ENCODE measurements at regions not wholly inside any gene's neighbourhood (a gene's known extent, or its start where the extent isn't known, plus 50 kb on each side); places are given as distances from the start of the nearest gene placed in this dataset.

DNA sequence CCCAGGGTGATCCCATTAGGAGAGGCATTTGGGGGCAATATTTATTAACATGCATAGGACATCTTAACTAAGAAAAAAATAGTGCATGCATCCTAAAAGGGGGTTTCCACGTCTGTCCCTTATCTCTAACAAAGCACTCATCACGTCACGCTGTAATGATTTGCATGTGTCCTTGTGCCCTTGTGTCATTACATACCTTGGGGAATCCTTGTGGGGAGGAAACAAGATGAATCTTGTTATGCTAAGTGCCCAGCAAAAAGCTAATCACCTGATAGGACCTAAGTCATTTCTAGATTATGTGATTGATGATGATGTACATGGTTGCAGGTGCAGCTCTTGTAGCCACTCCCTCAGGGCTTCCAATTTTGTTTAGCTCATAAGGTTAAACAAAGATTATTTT lies 250.9 kb downstream of the FBXO15 start:
- Mint-ChIP-seq H3K9me3 (no peaks in the 10 kb centered on the region), H3K4me3 (no peak overlapping the region), H3K4me1 (no peaks in the 10 kb centered on the region), H3K27me3 (peaks cover 2 to 4% of the 10 kb centered on the region in 2 donors), H3K27ac (no peak overlapping the region), H3K36me3 (no peaks in the 10 kb centered on the region)
- Histone ChIP-seq H3K27ac (ENCODE audit: low read depth, low read length) (no peak overlapping the region), H3K4me1 (ENCODE audit: insufficient read depth, low read length) (no peaks in the 10 kb centered on the region), H3K4me3 (ENCODE audit: low read length in 2 of 2) (no peak overlapping the region), H3K9me3 (ENCODE audit: control insufficient read depth in 1 of 2, low read length in 2 of 2) (no peaks in the 10 kb centered on the region), H3K27me3 (ENCODE audit: insufficient read depth, low read length) (no peaks in the 10 kb centered on the region), H3K36me3 (ENCODE audit: insufficient read depth, low read length) (no peaks in the 10 kb centered on the region)
- POLR2A ChIA-PET (ENCODE audit: partially characterized antibody), result no interaction called here
- CTCF ChIA-PET (ENCODE audit: partially characterized antibody), result no interaction called here
- intact Hi-C loops (cut with micrococcal nuclease), result no loop called here
- no peak for DNase-seq

DNA sequence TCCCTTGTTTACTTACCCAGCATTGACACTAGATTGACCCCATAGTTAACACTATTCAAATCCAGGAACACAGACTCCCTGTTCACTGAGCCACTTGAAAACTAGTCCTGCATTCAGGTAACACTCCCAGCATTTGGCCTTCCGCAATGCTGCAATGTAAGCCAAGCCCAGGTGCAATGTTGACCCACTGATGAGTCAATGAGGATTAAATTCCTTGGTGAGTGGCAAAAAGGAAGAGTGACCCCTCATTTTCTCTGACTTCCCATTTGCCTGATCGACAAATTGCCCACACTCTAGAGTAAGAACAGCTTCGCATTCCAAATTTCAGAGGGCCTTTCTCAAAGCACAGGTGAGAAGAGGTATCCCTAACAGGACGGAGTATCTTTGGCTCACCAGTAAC lies 251.9 kb downstream of the FBXO15 start:
- peaks cover 1 to 3% of the 10 kb centered on the region in 2 donors for H3K27me3 Mint-ChIP-seq
- no peaks in the 10 kb centered on the region for H3K4me1 Mint-ChIP-seq
- no peak for DNase-seq
- Histone ChIP-seq H3K36me3 (ENCODE audit: insufficient read depth, low read length) (no peaks in the 10 kb centered on the region), H3K9me3 (ENCODE audit: control insufficient read depth in 1 of 2, low read length in 2 of 2) (no peaks in the 10 kb centered on the region), H3K4me1 (ENCODE audit: insufficient read depth, low read length) (no peaks in the 10 kb centered on the region), H3K27me3 (ENCODE audit: insufficient read depth, low read length) (no peaks in the 10 kb centered on the region), H3K4me3 (ENCODE audit: low read length in 2 of 2) (no peak overlapping the region), H3K27ac (ENCODE audit: low read depth, low read length) (no peak overlapping the region)
- H3K9me3 Mint-ChIP-seq, result no peaks in the 10 kb centered on the region
- ChIA-PET CTCF (ENCODE audit: partially characterized antibody) (no interaction called here), POLR2A (ENCODE audit: partially characterized antibody) (no interaction called here)
- no peak overlapping the region for H3K27ac Mint-ChIP-seq
- intact Hi-C loops (cut with micrococcal nuclease), result no loop called here
- no peaks in the 10 kb centered on the region for H3K36me3 Mint-ChIP-seq
- no peak overlapping the region for H3K4me3 Mint-ChIP-seq

- no peaks in the 10 kb centered on the region for H3K27me3 ChIP-seq (ENCODE audit: insufficient read depth, low read length)
- H3K4me3 Mint-ChIP-seq, result no peak overlapping the region
- H3K9me3 Mint-ChIP-seq, result no peaks in the 10 kb centered on the region
- H3K4me1 Mint-ChIP-seq, result no peaks in the 10 kb centered on the region
- intact Hi-C loops (cut with micrococcal nuclease), result no loop called here
- ChIA-PET CTCF (ENCODE audit: partially characterized antibody) (no interaction called here), POLR2A (ENCODE audit: partially characterized antibody) (no interaction called here)
- H3K27ac ChIP-seq (ENCODE audit: low read depth, low read length), result no peak overlapping the region
- H3K4me3 ChIP-seq (ENCODE audit: low read length in 2 of 2), result no peak overlapping the region
- H3K4me1 ChIP-seq (ENCODE audit: insufficient read depth, low read length), result no peaks in the 10 kb centered on the region
- no peaks in the 10 kb centered on the region for H3K9me3 ChIP-seq (ENCODE audit: control insufficient read depth in 1 of 2, low read length in 2 of 2)
- DNase-seq, result no peak
- no peak overlapping the region for H3K27ac Mint-ChIP-seq
- no peaks in the 10 kb centered on the region for H3K36me3 ChIP-seq (ENCODE audit: insufficient read depth, low read length)
- no peaks in the 10 kb centered on the region for H3K36me3 Mint-ChIP-seq
- H3K27me3 Mint-ChIP-seq, result peaks cover 0 to 3% of the 10 kb centered on the region in 2 donors
Observed at GRCh38 chr18:73893880-73894279, 253.8 kb downstream of the FBXO15 start.

- Mint-ChIP-seq H3K36me3 (no peaks in the 10 kb centered on the region), H3K4me3 (no peak overlapping the region), H3K9me3 (no peaks in the 10 kb centered on the region), H3K4me1 (no peaks in the 10 kb centered on the region), H3K27me3 (peaks cover 0 to 3% of the 10 kb centered on the region in 2 donors), H3K27ac (no peak overlapping the region)
- H3K4me3 ChIP-seq (ENCODE audit: low read length in 2 of 2), result no peak overlapping the region
- ChIA-PET POLR2A (ENCODE audit: partially characterized antibody) (no interaction called here), CTCF (ENCODE audit: partially characterized antibody) (no interaction called here)
- no peaks in the 10 kb centered on the region for H3K27me3 ChIP-seq (ENCODE audit: insufficient read depth, low read length)
- no peaks in the 10 kb centered on the region for H3K36me3 ChIP-seq (ENCODE audit: insufficient read depth, low read length)
- DNase-seq, result no peak
- H3K4me1 ChIP-seq (ENCODE audit: insufficient read depth, low read length), result no peaks in the 10 kb centered on the region
- intact Hi-C loops (cut with micrococcal nuclease), result no loop called here
- H3K9me3 ChIP-seq (ENCODE audit: control insufficient read depth in 1 of 2, low read length in 2 of 2), result no peaks in the 10 kb centered on the region
- no peak overlapping the region for H3K27ac ChIP-seq (ENCODE audit: low read depth, low read length)
Observed at GRCh38 chr18:73891572-73892421, 255.8 kb downstream of the FBXO15 start.

GRCh38 chr18:73888565-73888964 lies 259.1 kb downstream of the FBXO15 start:
- ChIA-PET POLR2A (ENCODE audit: partially characterized antibody) (no interaction called here), CTCF (ENCODE audit: partially characterized antibody) (no interaction called here)
- Mint-ChIP-seq H3K27me3 (peaks cover 3% of the 10 kb centered on the region in 2 donors), H3K4me3 (no peak overlapping the region), H3K9me3 (no peaks in the 10 kb centered on the region), H3K27ac (no peak overlapping the region), H3K4me1 (no peaks in the 10 kb centered on the region), H3K36me3 (no peaks in the 10 kb centered on the region)
- Histone ChIP-seq H3K4me3 (ENCODE audit: low read length in 2 of 2) (no peak overlapping the region), H3K27ac (ENCODE audit: low read depth, low read length) (no peak overlapping the region), H3K27me3 (ENCODE audit: insufficient read depth, low read length) (no peaks in the 10 kb centered on the region), H3K36me3 (ENCODE audit: insufficient read depth, low read length) (no peaks in the 10 kb centered on the region), H3K9me3 (ENCODE audit: control insufficient read depth in 1 of 2, low read length in 2 of 2) (no peaks in the 10 kb centered on the region), H3K4me1 (ENCODE audit: insufficient read depth, low read length) (no peaks in the 10 kb centered on the region)
- intact Hi-C loops (cut with micrococcal nuclease), result no loop called here
- DNase-seq, result no peak

DNA sequence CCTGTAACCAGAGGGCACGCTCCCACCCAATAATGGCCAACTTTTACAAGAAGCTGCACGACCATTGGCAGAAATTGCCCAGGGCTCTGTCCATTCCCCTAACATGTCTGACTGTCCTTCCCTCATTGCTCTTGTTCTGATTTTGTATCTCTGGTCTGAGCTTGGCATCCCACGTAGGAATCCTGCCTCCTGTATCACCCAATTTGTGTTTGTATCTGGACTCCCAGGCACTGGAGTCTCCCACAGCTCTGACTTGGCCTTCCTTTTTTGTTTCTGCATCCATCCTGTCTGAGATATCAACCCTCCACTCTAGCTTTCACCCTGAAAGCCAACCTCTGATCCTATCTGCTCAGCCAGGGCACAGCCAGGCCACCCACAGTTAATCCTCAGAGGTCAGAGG lies 259.8 kb downstream of the FBXO15 start:
- Histone ChIP-seq H3K4me1 (ENCODE audit: insufficient read depth, low read length) (no peaks in the 10 kb centered on the region), H3K9me3 (ENCODE audit: control insufficient read depth in 1 of 2, low read length in 2 of 2) (no peaks in the 10 kb centered on the region), H3K4me3 (ENCODE audit: low read length in 2 of 2) (no peak overlapping the region), H3K27me3 (ENCODE audit: insufficient read depth, low read length) (no peaks in the 10 kb centered on the region), H3K36me3 (ENCODE audit: insufficient read depth, low read length) (no peaks in the 10 kb centered on the region), H3K27ac (ENCODE audit: low read depth, low read length) (no peak overlapping the region)
- H3K4me1 Mint-ChIP-seq, result no peaks in the 10 kb centered on the region
- intact Hi-C loops (cut with micrococcal nuclease), result no loop called here
- POLR2A ChIA-PET (ENCODE audit: partially characterized antibody), result no interaction called here
- no peak for DNase-seq
- no peak overlapping the region for H3K27ac Mint-ChIP-seq
- CTCF ChIA-PET (ENCODE audit: partially characterized antibody), result no interaction called here
- H3K9me3 Mint-ChIP-seq, result no peaks in the 10 kb centered on the region
- H3K36me3 Mint-ChIP-seq, result no peaks in the 10 kb centered on the region
- no peak overlapping the region for H3K4me3 Mint-ChIP-seq
- H3K27me3 Mint-ChIP-seq, result peaks cover 3% of the 10 kb centered on the region in 2 donors

- H3K27ac Mint-ChIP-seq, result no peak overlapping the region
- intact Hi-C loops (cut with micrococcal nuclease), result no loop called here
- no peaks in the 10 kb centered on the region for H3K36me3 Mint-ChIP-seq
- no peak overlapping the region for H3K4me3 Mint-ChIP-seq
- ChIA-PET POLR2A (ENCODE audit: partially characterized antibody) (no interaction called here), CTCF (ENCODE audit: partially characterized antibody) (no interaction called here)
- Histone ChIP-seq H3K4me3 (ENCODE audit: low read length in 2 of 2) (no peak overlapping the region), H3K27me3 (ENCODE audit: insufficient read depth, low read length) (no peaks in the 10 kb centered on the region), H3K4me1 (ENCODE audit: insufficient read depth, low read length) (no peaks in the 10 kb centered on the region), H3K9me3 (ENCODE audit: control insufficient read depth in 1 of 2, low read length in 2 of 2) (no peaks in the 10 kb centered on the region), H3K27ac (ENCODE audit: low read depth, low read length) (no peak overlapping the region), H3K36me3 (ENCODE audit: insufficient read depth, low read length) (no peaks in the 10 kb centered on the region)
- DNase-seq, result no peak
- H3K9me3 Mint-ChIP-seq, result no peaks in the 10 kb centered on the region
- H3K27me3 Mint-ChIP-seq, result peaks cover 0 to 3% of the 10 kb centered on the region in 2 donors
- H3K4me1 Mint-ChIP-seq, result no peaks in the 10 kb centered on the region
Observed at GRCh38 chr18:73884868-73885267, 262.8 kb downstream of the FBXO15 start.

Data from CD4-positive, alpha-beta memory T cell (primary cell).